22Rv1 (cell line): ENCODE measurements at regions not wholly inside any gene's neighbourhood (a gene's known extent, or its start where the extent isn't known, plus 50 kb on each side); places are given as distances from the start of the nearest gene placed in this dataset.

Experiments used
- H3K27ac ChIP-seq: fragments of 450-650 bp; 2 replicates; pipeline ENCODE4 v1.5.1; 2017
- CTCF ChIP-seq: fragments of 450-650 bp; IDR thresholded peaks from 2 replicates; pipeline ENCODE4 v1.5.1; 2017; ENCODE audit warnings: mild to moderate bottlenecking
- ZFX ChIP-seq: fragments of 450-650 bp; IDR thresholded peaks from 2 replicates; pipeline ENCODE4 v1.6.1; 2017; ENCODE audit warnings: antibody characterized with exemption, borderline replicate concordance

- TF ChIP-seq ZFX (no peak), CTCF (no peak)
- H3K27ac ChIP-seq: no peak overlapping the region
Measured at GRCh38 chr12:38588624-38589305, 272.2 kb downstream of the ALG10B start.

- H3K27ac ChIP-seq: no peak overlapping the region
- no peak for TF ChIP-seq ZFX
- no peak for TF ChIP-seq CTCF
Measured at GRCh38 chr12:38589306-38589632, 272.7 kb downstream of the ALG10B start.

GRCh38 chr12:38601949-38602348 is 285.4 kb downstream of the ALG10B start:
- peak overlapping the region; percentile 21 for H3K27ac ChIP-seq
- no peak for TF ChIP-seq ZFX
- no peak for TF ChIP-seq CTCF
